SK-N-SH treated with all-trans-retinoic acid at 6 μM for 48 hours (cell line): ENCODE measurements at regions not wholly inside any gene's neighbourhood (a gene's known extent, or its start where the extent isn't known, plus 50 kb on each side); places are given as distances from the start of the nearest gene placed in this dataset.

ENCODE experiments used
- ATAC-seq: fragments of 200-7000 bp; cut with Tn5 transposase; 3 replicates; pipeline ENCODE4 v1.9.1; 2020; ENCODE audit warnings: mild to moderate bottlenecking, moderate library complexity
- BACH2 ChIP-seq: fragments of 250-450 bp; sonication (Bioruptor Pico); IDR thresholded peaks from 2 replicates; pipeline ENCODE4 v1.9.0; 2021; ENCODE audit warnings: mild to moderate bottlenecking, borderline replicate concordance
- CREB5 ChIP-seq: fragments of 250-450 bp; sonication (Bioruptor Pico); IDR thresholded peaks from 2 replicates; pipeline ENCODE4 v1.5.1; 2020; ENCODE audit warnings: low read depth, mild to moderate bottlenecking, moderate library complexity
- CSDC2 ChIP-seq: fragments of 250-450 bp; sonication (Bioruptor Pico); IDR thresholded peaks from 2 replicates; pipeline ENCODE4 v1.5.0; 2020; ENCODE audit warnings: mild to moderate bottlenecking, moderate library complexity
- CSRNP3 ChIP-seq: fragments of 250-450 bp; sonication (Bioruptor Pico); IDR thresholded peaks from 2 replicates; pipeline ENCODE4 v1.5.1; 2021; ENCODE audit warnings: mild to moderate bottlenecking, moderate library complexity
- GLIS3 ChIP-seq: fragments of 250-450 bp; sonication (Bioruptor Pico); IDR thresholded peaks from 2 replicates; pipeline ENCODE4 v1.5.0; 2020; ENCODE audit warnings: mild to moderate bottlenecking, moderate library complexity
- OSR1 ChIP-seq: fragments of 250-450 bp; sonication (Bioruptor Pico); IDR thresholded peaks from 2 replicates; pipeline ENCODE4 v1.8.0; 2022; ENCODE audit warnings: moderate library complexity, mild to moderate bottlenecking, inconsistent platforms
- PATZ1 ChIP-seq: fragments of 250-450 bp; sonication (Bioruptor Pico); IDR thresholded peaks from 2 replicates; pipeline ENCODE4 v1.8.0; 2020; ENCODE audit warnings: mild to moderate bottlenecking, moderate library complexity, borderline replicate concordance
- POU6F1 ChIP-seq: fragments of 250-450 bp; sonication (Bioruptor Pico); IDR thresholded peaks from 2 replicates; pipeline ENCODE4 v1.8.0; 2021; ENCODE audit warnings: low read depth, mild to moderate bottlenecking, moderate library complexity, borderline replicate concordance
- PPARA ChIP-seq: fragments of 250-450 bp; sonication (Bioruptor Pico); IDR thresholded peaks from 2 replicates; pipeline ENCODE4 v1.5.0; 2020; ENCODE audit warnings: mild to moderate bottlenecking, borderline replicate concordance
- RARB ChIP-seq: fragments of 250-450 bp; sonication (Bioruptor Pico); IDR thresholded peaks from 2 replicates; pipeline ENCODE4 v1.8.0; 2021; ENCODE audit warnings: mild to moderate bottlenecking, moderate library complexity
- TCF4 ChIP-seq: fragments of 250-450 bp; sonication (Bioruptor Pico); IDR thresholded peaks from 2 replicates; pipeline ENCODE4 v1.8.0; 2021; ENCODE audit warnings: mild to moderate bottlenecking, moderate library complexity, borderline replicate concordance
- TOX ChIP-seq: fragments of 250-450 bp; sonication (Bioruptor Pico); IDR thresholded peaks from 2 replicates; pipeline ENCODE4 v1.8.0; 2021; ENCODE audit warnings: mild to moderate bottlenecking, moderate library complexity, borderline replicate concordance
- TSHZ2 ChIP-seq: fragments of 250-450 bp; sonication (Bioruptor Pico); IDR thresholded peaks from 2 replicates; pipeline ENCODE4 v1.5.0; 2020; ENCODE audit warnings: mild to moderate bottlenecking, moderate library complexity
- ZC3H10 ChIP-seq: fragments of 250-450 bp; sonication (Bioruptor Pico); IDR thresholded peaks from 2 replicates; pipeline ENCODE4 v1.5.1; 2021; ENCODE audit warnings: mild to moderate bottlenecking, moderate library complexity
- ZFP30 ChIP-seq: fragments of 450-650 bp; formaldehyde crosslinking; IDR thresholded peaks from 2 replicates; pipeline ENCODE4 v1.5.0; 2022; ENCODE audit warnings: mild to moderate bottlenecking, moderate library complexity
- ZNF565 ChIP-seq: fragments of 450-650 bp; formaldehyde crosslinking; conservative IDR thresholded peaks from 2 replicates; pipeline ENCODE4 v1.5.0; 2020; ENCODE audit warnings: low read depth, mild to moderate bottlenecking, moderate library complexity
- ZNF70 ChIP-seq: fragments of 450-650 bp; formaldehyde crosslinking; IDR thresholded peaks from 2 replicates; pipeline ENCODE4 v1.5.0; 2020; ENCODE audit warnings: mild to moderate bottlenecking, moderate library complexity
- ZNF8 ChIP-seq: fragments of 450-650 bp; formaldehyde crosslinking; IDR thresholded peaks from 2 replicates; pipeline ENCODE4 v1.5.0; 2020; ENCODE audit warnings: mild to moderate bottlenecking, moderate library complexity

- TF ChIP-seq CSRNP3 (no peak), TOX (CRISPR knock-in tag) (no peak), PPARA (CRISPR knock-in tag) (no peak), ZNF70 (CRISPR knock-in tag) (no peak), RARB (no peak), ZC3H10 (no peak), TSHZ2 (CRISPR knock-in tag) (no peak), PATZ1 (CRISPR knock-in tag) (no peak), BACH2 (CRISPR knock-in tag) (no peak), ZFP30 (CRISPR knock-in tag) (no peak), POU6F1 (no peak), TCF4 (no peak), CSDC2 (CRISPR knock-in tag) (no peak), OSR1 (no peak), CREB5 (CRISPR knock-in tag) (no peak)
- no peak for ATAC-seq
Observed at GRCh38 chr1:81678779-81679178, 122.0 kb upstream of the ADGRL2 start.

GRCh38 chr1:81672766-81673165, 128.0 kb upstream of the ADGRL2 start:
- no peak for TF ChIP-seq TSHZ2 (CRISPR knock-in tag)
- TF ChIP-seq POU6F1: no peak
- TF ChIP-seq ZC3H10: no peak
- no peak for TF ChIP-seq PPARA (CRISPR knock-in tag)
- TF ChIP-seq ZNF8 (CRISPR knock-in tag): no peak
- no peak for TF ChIP-seq GLIS3 (CRISPR knock-in tag)
- TF ChIP-seq TCF4: no peak
- TF ChIP-seq ZNF70 (CRISPR knock-in tag): no peak
- no peak for TF ChIP-seq OSR1
- no peak for TF ChIP-seq ZNF565 (CRISPR knock-in tag)
- TF ChIP-seq ZFP30 (CRISPR knock-in tag): no peak
- TF ChIP-seq CREB5 (CRISPR knock-in tag): no peak
- ATAC-seq: no peak
